GM10266 (cell line): ENCODE measurements at regions not wholly inside any gene's neighbourhood (a gene's known extent, or its start where the extent isn't known, plus 50 kb on each side); places are given as distances from the start of the nearest gene placed in this dataset.

Experiments used
- DNase-seq: peaks from one replicate; pipeline ENCODE4 v3.0.0; 2012; ENCODE audit errors: extremely low spot score
- CTCF ChIP-seq: IDR thresholded peaks from 2 replicates; pipeline ENCODE4 v1.5.1; 2012; ENCODE audit warnings: mild to moderate bottlenecking, low read depth; ENCODE audit not compliant: control insufficient read depth, insufficient read depth; ENCODE audit errors: missing control alignments

GRCh38 chr2:199160677-199161465 lies 296.9 kb downstream of the SATB2 start:
- no peak for TF ChIP-seq CTCF
- DNase-seq = no peak

- no peak for TF ChIP-seq CTCF
- DNase-seq = no peak
Measured at GRCh38 chr2:199160081-199160480, 297.7 kb downstream of the SATB2 start.

- DNase-seq = no peak
- TF ChIP-seq CTCF = no peak
Measured at GRCh38 chr2:199148076-199148845, 309.5 kb downstream of the SATB2 start.

- TF ChIP-seq CTCF = no peak
Measured at GRCh38 chr2:199147216-199147615, 310.5 kb downstream of the SATB2 start.

GRCh38 chr2:199144546-199144945 lies 313.2 kb downstream of the SATB2 start:
- DNase-seq = no peak

More at GRCh38 chr2:199147216-199147615, 310.5 kb downstream of the SATB2 start:
- no peak for DNase-seq

GRCh38 chr2:199144036-199144435 lies 313.7 kb downstream of the SATB2 start:
- no peak for DNase-seq
- TF ChIP-seq CTCF = no peak

More at GRCh38 chr2:199144546-199144945, 313.2 kb downstream of the SATB2 start:
- TF ChIP-seq CTCF = no peak

- DNase-seq = no peak
- TF ChIP-seq CTCF = no peak
Measured at GRCh38 chr2:199136681-199137080, 321.1 kb downstream of the SATB2 start.
